AG10803 (cell line): ENCODE measurements at regions not wholly inside any gene's neighbourhood (a gene's known extent, or its start where the extent isn't known, plus 50 kb on each side); places are given as distances from the start of the nearest gene placed in this dataset.
"Not testable (repeated sequence)": the region's sequence is repeated elsewhere in the genome, so short reads cannot be mapped to it uniquely, and the experiment has no call there.

Source experiments
- DNase-seq: peaks from one replicate; pipeline ENCODE4 v3.0.0; 2010; ENCODE audit warnings: low read depth
- H3K4me3 ChIP-seq: 2 replicates; pipeline ENCODE4 v1.5.1; 2011; ENCODE audit warnings: mild to moderate bottlenecking, low read length, control low read depth
- TF ChIP-seq, protein P1 (sequence below): conservative IDR thresholded peaks from 2 replicates; pipeline ENCODE4 v1.5.1; 2011; ENCODE audit warnings: mild to moderate bottlenecking, low read length, control low read depth, inconsistent platforms

DNA sequence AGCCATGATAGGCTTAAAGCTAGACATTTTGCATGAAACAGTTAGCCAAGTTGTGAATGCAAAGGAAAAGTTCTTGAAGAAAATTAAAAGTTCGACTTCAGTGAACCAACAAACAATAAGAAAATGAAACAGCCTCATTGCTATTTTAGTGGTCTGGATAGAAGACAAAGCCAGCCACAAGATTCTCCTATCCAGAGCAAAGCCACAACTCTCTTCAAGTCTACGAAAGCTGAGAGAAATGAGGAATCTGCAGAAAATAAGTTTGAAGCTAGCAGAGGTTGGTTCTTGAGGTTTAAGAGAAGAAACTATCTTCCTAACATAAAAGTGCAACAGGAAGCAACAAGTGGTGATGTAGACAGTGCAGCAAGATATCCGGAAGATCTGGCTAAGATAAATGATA lies 271.4 kb upstream of the GRM3 start:
- H3K4me3 ChIP-seq: no peak overlapping the region
- DNase-seq: no peak
- TF ChIP-seq, protein P1, sequence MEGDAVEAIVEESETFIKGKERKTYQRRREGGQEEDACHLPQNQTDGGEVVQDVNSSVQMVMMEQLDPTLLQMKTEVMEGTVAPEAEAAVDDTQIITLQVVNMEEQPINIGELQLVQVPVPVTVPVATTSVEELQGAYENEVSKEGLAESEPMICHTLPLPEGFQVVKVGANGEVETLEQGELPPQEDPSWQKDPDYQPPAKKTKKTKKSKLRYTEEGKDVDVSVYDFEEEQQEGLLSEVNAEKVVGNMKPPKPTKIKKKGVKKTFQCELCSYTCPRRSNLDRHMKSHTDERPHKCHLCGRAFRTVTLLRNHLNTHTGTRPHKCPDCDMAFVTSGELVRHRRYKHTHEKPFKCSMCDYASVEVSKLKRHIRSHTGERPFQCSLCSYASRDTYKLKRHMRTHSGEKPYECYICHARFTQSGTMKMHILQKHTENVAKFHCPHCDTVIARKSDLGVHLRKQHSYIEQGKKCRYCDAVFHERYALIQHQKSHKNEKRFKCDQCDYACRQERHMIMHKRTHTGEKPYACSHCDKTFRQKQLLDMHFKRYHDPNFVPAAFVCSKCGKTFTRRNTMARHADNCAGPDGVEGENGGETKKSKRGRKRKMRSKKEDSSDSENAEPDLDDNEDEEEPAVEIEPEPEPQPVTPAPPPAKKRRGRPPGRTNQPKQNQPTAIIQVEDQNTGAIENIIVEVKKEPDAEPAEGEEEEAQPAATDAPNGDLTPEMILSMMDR: no peak

GRCh38 chr7:86366946-86367345 lies 276.8 kb upstream of the GRM3 start:
- TF ChIP-seq, protein P1: no peak
- H3K4me3 ChIP-seq: no peak overlapping the region
- DNase-seq: no peak

DNA sequence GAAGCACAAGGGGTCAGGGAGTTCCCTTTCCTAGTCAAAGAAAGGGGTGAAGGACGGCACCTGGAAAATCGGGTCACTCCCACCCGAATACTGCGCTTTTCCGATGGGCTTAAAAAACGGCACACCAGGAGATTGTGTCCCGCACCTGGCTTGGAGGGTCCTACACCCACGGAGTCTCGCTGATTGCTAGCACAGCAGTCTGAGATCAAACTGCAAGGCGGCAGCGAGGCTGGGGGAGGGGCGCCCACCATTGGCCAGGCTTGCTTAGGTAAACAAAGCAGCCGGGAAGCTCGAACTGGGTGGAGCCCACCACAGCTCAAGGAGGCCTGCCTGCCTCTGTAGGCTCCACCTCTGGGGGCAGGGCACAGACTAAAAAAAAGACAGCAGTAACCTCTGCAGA lies 303.3 kb upstream of the GRM3 start:
- not testable (repeated sequence) for DNase-seq, H3K4me3 ChIP-seq

DNA sequence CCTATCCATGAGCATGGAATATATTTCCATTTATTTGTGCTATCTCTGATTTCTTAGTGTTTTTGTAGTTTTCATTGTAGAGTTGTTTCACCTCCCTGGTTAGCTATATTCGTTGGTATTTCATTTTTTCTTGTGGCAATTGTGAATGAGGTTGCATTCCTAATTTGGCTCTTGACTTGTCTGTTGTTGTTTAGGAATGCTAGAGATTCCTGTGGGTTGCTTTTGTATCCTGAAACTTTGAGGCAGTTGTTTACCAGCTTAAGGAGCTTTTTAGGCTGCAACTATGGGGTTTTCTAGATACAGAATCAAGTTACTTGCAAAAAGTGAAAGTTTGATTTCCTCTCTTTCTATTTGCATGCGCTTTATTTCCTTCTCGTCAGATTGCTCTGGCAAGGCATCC lies 304.7 kb upstream of the GRM3 start:
- TF ChIP-seq, protein P1: no peak
- DNase-seq: no peak
- H3K4me3 ChIP-seq: no peak overlapping the region

- no peak overlapping the region for H3K4me3 ChIP-seq
- TF ChIP-seq, protein P1: no peak
- no peak for DNase-seq
Observed at GRCh38 chr7:86328801-86329433, 314.8 kb upstream of the GRM3 start.

- TF ChIP-seq, protein P1: no peak
- DNase-seq: no peak
- H3K4me3 ChIP-seq: no peak overlapping the region
Observed at GRCh38 chr7:86326847-86327246, 316.9 kb upstream of the GRM3 start.

DNA sequence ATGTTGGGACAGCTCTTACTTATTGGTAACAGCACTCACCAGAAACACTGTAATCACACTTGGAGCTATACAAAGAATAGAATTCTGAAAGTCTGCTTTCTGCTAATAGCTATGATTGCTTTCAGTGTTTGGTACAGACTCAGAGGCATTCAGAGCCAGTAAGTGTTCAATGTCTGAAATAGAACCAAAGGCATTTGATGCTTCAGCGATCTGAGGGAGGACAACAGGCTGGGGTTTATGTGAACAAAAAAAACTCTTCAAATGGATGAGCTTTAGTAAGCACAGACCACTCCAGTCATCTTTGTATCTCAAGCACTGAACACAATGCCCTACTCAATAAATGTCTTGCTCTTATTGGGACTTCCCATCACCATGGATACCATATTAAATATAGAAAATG lies 322.8 kb upstream of the GRM3 start:
- DNase-seq: no peak
- TF ChIP-seq, protein P1: no peak
- no peak overlapping the region for H3K4me3 ChIP-seq

- TF ChIP-seq, protein P1: no peak
- no peak overlapping the region for H3K4me3 ChIP-seq
- DNase-seq: no peak
Observed at GRCh38 chr7:86320341-86320740, 323.4 kb upstream of the GRM3 start.
